ENCODE measurements at regions not wholly inside any gene's neighbourhood (a gene's known extent, or its start where the extent isn't known, plus 50 kb on each side); places are given as distances from the start of the nearest gene placed in this dataset.

- H3K9me3 ChIP-seq: no peaks in the 10 kb centered on the region
- DNase-seq (ENCODE audit: low read depth in 1 of 2, low spot score in 1 of 2): no peak
- no peak overlapping the region for H3K27ac ChIP-seq
- WGBS (ENCODE audit: missing lambda C conversion rate): 11% methylated on average over 5 of the region's 5 CpGs
- ChIA-PET POLR2A (no interaction called here), CTCF (interaction anchor here (1.0 kb wide), 1 partner anchor 14 kb away, joined by 3 read pairs; no protein-coding TSS in a partner anchor)
- H3K4me2 ChIP-seq: no peak overlapping the region
- H3K4me1 ChIP-seq: no peaks in the 10 kb centered on the region
- ATAC-seq: no peak
- no peak overlapping the region for H3K4me3 ChIP-seq
- TF ChIP-seq HDAC2 (IDR thresholded peaks at IDR 0.05) (no peak), TFCP2L1 (CRISPR knock-in tag; IDR thresholded peaks at IDR 0.05) (no peak), NFE2L2 (conservative IDR thresholded peaks at IDR 0.05; ENCODE audit: low read length) (no peak), RNF2 (IDR thresholded peaks at IDR 0.05; ENCODE audit: borderline replicate concordance, low read depth) (no peak), NPAS2 (CRISPR knock-in tag; IDR thresholded peaks at IDR 0.05; ENCODE audit: borderline replicate concordance) (no peak), SREBF2 (IDR thresholded peaks at IDR 0.05) (no peak), E2F6 (IDR thresholded peaks at IDR 0.05; ENCODE audit: borderline replicate concordance, low read depth) (no peak)
- TF ChIP-seq, protein P1, sequence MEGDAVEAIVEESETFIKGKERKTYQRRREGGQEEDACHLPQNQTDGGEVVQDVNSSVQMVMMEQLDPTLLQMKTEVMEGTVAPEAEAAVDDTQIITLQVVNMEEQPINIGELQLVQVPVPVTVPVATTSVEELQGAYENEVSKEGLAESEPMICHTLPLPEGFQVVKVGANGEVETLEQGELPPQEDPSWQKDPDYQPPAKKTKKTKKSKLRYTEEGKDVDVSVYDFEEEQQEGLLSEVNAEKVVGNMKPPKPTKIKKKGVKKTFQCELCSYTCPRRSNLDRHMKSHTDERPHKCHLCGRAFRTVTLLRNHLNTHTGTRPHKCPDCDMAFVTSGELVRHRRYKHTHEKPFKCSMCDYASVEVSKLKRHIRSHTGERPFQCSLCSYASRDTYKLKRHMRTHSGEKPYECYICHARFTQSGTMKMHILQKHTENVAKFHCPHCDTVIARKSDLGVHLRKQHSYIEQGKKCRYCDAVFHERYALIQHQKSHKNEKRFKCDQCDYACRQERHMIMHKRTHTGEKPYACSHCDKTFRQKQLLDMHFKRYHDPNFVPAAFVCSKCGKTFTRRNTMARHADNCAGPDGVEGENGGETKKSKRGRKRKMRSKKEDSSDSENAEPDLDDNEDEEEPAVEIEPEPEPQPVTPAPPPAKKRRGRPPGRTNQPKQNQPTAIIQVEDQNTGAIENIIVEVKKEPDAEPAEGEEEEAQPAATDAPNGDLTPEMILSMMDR (IDR thresholded peaks at IDR 0.05): no peak
- TF ChIP-seq, protein P2, sequence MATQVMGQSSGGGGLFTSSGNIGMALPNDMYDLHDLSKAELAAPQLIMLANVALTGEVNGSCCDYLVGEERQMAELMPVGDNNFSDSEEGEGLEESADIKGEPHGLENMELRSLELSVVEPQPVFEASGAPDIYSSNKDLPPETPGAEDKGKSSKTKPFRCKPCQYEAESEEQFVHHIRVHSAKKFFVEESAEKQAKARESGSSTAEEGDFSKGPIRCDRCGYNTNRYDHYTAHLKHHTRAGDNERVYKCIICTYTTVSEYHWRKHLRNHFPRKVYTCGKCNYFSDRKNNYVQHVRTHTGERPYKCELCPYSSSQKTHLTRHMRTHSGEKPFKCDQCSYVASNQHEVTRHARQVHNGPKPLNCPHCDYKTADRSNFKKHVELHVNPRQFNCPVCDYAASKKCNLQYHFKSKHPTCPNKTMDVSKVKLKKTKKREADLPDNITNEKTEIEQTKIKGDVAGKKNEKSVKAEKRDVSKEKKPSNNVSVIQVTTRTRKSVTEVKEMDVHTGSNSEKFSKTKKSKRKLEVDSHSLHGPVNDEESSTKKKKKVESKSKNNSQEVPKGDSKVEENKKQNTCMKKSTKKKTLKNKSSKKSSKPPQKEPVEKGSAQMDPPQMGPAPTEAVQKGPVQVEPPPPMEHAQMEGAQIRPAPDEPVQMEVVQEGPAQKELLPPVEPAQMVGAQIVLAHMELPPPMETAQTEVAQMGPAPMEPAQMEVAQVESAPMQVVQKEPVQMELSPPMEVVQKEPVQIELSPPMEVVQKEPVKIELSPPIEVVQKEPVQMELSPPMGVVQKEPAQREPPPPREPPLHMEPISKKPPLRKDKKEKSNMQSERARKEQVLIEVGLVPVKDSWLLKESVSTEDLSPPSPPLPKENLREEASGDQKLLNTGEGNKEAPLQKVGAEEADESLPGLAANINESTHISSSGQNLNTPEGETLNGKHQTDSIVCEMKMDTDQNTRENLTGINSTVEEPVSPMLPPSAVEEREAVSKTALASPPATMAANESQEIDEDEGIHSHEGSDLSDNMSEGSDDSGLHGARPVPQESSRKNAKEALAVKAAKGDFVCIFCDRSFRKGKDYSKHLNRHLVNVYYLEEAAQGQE (IDR thresholded peaks at IDR 0.05): no peak
- no peak for FAIRE-seq
Observed at GRCh38 chr11:115926138-115926537, 421.9 kb upstream of the CADM1 start.

- TF ChIP-seq GATA3 (IDR thresholded peaks at IDR 0.05; ENCODE audit: borderline replicate concordance) (no peak), CHD4 (IDR thresholded peaks at IDR 0.05; ENCODE audit: borderline replicate concordance) (no peak), EP300 (IDR thresholded peaks at IDR 0.05) (no peak), NPAS2 (CRISPR knock-in tag; IDR thresholded peaks at IDR 0.05; ENCODE audit: borderline replicate concordance) (no peak), TFCP2L1 (CRISPR knock-in tag; IDR thresholded peaks at IDR 0.05) (no peak), JUN (IDR thresholded peaks at IDR 0.05) (no peak), POLR2AphosphoS2 (conservative IDR thresholded peaks at IDR 0.05; ENCODE audit: low read length) (no peak), PHF8 (IDR thresholded peaks at IDR 0.05; ENCODE audit: borderline replicate concordance, low read depth) (no peak), ATOH8 (CRISPR knock-in tag; IDR thresholded peaks at IDR 0.05; ENCODE audit: low read depth) (no peak), E2F6 (IDR thresholded peaks at IDR 0.05; ENCODE audit: borderline replicate concordance, low read depth) (no peak), ELK1 (IDR thresholded peaks at IDR 0.05; ENCODE audit: low read depth, low read length) (no peak), BCL3 (IDR thresholded peaks at IDR 0.05) (no peak), KDM1A (IDR thresholded peaks at IDR 0.05; ENCODE audit: low read depth) (no peak), RAD21 (conservative IDR thresholded peaks at IDR 0.05 in 1 of 2, IDR thresholded peaks at IDR 0.05 in 1 of 2) (no peak)
- TF ChIP-seq, protein P1 (IDR thresholded peaks at IDR 0.05): no peak
- no peak overlapping the region for H3K4me3 ChIP-seq
- ChIA-PET CTCF (no interaction called here), POLR2A (no interaction called here)
- no peak overlapping the region for H3K27ac ChIP-seq
- DNase-seq (ENCODE audit: low read depth in 1 of 2, low spot score in 1 of 2): no peak
- no peaks in the 10 kb centered on the region for H3K4me1 ChIP-seq
- H3K9me3 ChIP-seq: no peaks in the 10 kb centered on the region
- ATAC-seq: no peak
- WGBS (ENCODE audit: missing lambda C conversion rate): 3% methylated on average over 3 of the region's 3 CpGs
- H3K4me2 ChIP-seq: no peak overlapping the region
- no peak for FAIRE-seq
Observed at GRCh38 chr11:115925568-115926090, 421.4 kb upstream of the CADM1 start.
